Kidney glomerular epithelial cell (primary cell): ENCODE measurements at regions not wholly inside any gene's neighbourhood (a gene's known extent, or its start where the extent isn't known, plus 50 kb on each side); places are given as distances from the start of the nearest gene placed in this dataset.

ENCODE experiments used
- DNase-seq: peaks from one replicate; lab custom pipeline; 2025; lab: John Stamatoyannopoulos, UW

DNA sequence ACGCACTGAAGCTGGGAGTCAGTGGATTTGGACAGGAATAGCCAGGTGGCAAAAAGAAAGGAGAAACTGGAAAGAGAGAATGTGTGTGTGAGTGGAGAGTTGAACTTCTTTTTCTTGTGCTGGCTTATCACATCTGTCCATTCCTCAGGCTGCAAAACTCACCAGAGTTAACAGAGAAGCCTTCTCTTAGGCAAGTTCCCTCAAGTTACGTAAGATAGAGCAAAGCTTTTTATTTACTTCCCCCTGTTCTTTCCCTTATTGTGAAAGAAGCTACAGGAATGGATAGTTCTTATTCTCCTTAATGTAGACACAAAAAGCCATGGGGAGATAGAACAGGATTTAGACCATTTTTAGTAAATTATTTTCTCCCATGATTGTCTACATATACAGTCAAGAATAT lies 188.6 kb downstream of the BMP2 start:
- DNase-seq: no peak

DNA sequence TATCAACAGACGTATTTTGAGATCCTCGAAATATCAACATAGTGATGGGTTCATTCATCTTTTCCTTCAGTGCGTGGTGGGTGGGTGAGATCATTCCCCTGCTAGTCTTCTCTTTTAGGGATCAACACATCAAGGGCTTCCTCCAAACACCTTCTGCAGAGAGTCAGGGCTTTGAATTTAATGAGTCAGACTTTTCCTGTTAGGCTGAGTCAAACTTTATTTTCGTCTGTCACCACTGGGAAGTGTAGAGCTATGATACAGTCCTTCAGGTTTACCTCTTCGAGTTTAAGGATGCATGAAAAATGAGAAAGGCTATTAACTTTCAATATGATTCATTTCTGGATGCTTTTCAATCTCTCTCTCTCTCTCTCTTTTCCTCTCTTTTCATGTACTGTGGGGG lies 189.1 kb downstream of the BMP2 start:
- peak; percentile 90 for DNase-seq

DNA sequence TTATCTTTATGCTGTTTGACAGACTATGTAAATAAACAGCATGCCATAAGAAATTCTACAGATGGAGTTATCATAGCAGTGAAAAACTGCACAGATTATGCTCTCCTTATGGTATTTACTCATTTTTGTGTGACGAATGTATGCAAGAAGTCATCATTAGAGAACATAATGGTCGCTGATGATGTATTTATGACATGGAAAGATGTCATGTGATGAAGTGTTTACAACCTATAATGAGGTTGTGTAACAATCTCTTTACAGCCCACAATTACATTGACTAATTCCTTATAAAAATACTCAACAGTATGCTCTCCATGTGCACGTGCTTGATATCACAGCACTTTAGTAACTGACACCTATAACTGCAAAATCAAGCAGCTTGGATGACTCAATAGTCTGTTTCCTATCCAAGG lies 192.4 kb downstream of the BMP2 start:
- no peak for DNase-seq

DNA sequence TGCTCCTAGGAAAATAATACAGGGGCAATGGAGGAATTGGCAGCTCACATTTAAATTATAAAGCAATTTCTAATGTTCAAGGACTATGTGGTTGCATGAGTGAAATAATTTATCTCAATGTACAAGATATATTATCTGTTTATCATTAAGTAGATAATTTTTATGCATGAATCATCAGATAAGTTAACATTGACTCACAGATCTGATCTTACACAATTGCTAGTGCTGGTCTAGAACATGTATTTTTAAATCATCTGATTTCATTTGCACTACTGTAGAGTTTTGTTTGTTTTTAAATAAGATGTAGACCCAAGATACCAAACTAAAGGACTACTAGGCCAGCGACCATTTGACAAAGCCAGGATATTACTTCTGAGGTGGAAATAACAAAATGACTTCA lies 199.2 kb downstream of the BMP2 start:
- no peak for DNase-seq

DNA sequence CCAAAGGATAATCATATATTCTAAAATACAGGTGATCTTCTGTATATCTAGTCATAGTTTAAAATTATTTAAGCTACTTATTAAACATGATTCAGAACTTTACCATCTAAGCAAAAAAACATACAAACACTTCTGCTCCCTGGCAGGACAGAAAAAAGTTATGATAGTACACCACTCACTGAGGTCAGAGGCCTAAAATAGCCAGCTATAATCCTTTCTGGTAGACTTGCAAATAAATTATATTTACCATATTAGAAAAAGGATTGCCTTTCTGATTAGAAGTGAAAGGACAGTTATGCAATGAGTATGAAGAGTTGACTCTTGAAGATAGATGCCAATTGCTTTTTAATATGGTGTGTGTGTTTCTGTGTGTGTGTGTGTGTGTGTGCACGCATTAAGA lies 207.4 kb downstream of the BMP2 start:
- DNase-seq: peak; percentile 33

DNA sequence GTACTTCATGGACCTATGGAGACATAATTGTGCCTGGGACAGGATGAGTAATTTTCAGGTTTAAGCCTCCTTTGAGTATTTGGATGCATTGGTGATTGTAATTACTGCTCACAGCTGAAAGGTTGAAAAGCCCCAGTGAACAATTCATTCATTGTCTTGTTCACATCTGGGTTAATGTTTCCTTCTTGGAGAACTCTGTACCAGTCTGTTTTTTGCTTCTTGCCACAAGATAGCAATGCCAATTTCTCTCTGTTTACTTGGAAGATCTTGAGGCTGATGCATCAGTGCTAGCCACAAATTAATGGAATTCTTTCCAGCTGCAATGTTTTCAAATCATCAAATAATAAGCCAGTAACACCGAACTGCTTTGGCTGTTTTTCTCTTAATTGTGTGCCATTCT lies 207.8 kb downstream of the BMP2 start:
- peak; percentile 76 for DNase-seq

DNA sequence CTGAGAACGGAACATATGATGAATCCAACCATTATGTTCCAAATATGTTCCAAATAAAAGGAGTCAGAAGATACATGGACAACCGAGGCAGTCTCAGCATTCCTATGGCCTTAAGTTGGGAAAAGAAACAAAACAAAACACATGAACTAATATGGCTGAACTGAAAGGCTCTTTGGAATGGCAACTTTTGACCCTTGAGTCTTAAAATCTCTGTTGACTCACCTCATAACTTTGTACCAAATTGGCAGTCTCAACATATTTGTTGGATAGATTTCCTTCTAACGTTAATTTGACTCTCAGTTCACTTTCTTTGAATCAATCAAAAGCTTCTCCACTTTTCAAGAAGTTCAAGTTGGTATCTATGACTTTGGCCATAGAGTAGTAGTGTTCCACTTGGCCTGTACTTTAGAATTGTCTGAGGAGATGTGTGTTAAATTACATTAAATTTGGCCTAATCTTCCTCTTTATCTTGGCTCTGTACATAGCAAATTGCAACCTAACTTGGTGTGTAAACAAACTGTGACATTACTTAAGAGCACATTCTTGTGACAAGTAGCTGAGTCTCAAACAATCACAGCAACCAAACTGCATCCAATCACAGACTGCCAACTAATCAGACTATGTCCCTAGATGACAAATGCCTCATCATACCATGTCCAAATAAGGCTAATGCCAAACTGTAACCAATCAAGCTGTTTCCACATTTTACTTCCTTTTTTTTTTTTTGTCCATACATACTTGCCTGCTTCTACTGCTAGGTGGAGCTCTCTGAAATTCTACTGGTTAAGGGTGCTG lies 208.8 kb downstream of the BMP2 start:
- no peak for DNase-seq

DNA sequence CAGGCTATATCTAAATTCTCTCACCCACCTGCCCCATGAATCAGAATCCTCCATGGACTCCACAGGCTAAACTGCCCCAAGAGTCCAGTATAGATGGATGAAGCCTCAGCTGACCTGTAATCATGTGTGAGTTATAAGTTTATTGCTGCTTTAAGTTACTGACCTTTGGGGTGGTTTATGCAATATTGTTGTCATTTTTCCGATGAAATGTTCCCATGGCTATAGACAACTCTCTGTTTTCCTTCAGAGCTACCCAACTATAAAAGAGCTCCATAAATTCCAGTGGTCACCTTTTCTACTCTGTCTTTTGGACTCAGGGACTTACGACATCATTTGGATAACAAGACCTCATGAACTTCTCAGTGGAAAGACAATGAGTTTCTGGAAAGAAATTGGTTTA lies 212.1 kb downstream of the BMP2 start:
- DNase-seq: no peak

DNA sequence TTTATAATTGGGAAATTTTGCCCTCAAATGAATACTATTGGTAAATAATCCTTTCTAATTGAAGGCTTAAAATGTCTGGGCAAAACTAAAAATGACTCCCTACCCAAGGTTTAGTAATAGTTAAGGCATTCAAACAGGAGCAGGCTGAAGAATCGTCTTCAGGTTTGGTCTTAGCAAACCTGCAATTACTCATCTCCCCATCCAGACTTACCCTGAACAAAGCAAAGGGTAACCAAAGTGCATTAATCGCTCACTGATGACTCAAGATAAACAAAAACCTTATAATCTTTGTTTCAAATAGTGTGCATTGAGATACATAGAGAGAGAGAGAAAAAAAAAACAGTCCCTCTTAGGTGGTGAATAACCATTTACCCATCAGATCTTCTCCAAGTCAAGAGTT lies 225.5 kb downstream of the BMP2 start:
- DNase-seq: peak; percentile 89

DNA sequence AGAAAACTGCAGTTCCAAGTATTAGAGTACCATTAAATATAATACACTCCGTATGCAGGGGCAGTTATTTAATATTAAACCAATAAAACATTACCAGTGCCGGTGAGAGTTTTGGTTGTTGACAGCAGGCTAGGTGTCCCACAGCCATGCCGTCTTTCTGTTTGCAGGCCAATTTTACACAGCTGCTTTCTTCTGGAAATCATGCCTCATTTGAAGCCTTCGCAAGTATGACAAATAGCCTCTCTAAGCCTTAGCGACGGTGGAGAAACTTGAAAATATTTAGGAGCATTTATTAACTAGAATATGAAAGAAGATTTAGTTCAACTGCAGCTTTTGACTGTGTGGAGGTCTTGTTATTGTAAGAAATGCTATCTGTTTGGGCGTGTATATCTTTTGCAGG lies 226.0 kb downstream of the BMP2 start:
- DNase-seq: peak; percentile 62

DNA sequence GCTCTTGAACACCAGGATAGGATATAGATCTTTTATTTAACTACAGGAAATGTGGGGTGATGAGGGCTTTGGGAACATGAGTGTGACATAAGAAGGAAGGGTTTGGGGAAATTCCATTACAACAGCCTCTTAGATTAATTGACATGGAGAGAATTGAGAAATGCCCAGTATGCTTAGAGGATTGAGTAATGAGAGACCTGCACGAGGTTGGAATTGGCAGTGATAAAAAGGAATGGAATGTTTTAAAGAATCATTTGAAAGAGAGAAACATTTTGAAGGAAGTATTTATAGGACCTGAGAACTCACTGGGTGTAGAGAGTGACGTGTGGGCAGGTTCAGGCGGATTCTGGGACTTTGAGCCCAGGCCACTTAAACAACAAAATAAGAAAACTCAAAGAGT lies 227.0 kb downstream of the BMP2 start:
- peak; percentile 96 for DNase-seq

DNA sequence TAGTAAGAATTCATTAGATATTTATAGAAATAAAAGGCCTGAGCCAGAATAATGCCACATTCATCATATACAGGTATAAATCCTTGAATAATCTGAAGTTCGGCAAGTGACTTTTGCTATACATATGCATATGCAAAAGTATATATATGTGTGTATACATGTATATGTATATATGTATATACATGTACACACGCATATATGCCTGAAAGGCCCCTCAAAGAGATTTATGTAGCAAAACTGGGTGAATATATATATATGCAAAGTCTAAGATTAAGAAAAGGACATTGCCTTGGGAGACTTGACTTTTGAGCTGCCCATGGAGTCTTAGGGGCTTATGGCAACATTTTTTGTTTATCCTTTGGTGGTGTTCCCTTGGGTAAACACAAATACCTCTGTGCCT lies 231.4 kb downstream of the BMP2 start:
- DNase-seq: no peak

DNA sequence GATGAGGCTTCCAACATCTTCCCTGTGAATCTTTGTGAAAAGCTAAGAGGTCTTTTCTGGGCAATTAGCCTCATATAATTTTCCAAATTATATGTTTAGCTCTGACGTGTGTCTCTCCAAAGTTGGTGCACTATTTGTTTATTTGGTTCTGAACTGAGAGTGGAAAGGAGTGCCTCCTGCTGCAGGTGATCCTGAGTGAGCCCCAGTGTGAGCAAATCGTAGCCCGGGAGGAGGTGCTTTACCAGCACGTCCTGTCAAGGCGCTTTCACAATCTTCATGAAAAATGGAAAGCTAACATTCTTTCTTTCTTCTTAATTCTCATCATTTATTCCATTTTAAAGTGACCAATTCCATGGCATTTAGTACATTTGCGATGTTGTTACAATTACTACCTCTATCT lies 231.9 kb downstream of the BMP2 start:
- DNase-seq: no peak

DNA sequence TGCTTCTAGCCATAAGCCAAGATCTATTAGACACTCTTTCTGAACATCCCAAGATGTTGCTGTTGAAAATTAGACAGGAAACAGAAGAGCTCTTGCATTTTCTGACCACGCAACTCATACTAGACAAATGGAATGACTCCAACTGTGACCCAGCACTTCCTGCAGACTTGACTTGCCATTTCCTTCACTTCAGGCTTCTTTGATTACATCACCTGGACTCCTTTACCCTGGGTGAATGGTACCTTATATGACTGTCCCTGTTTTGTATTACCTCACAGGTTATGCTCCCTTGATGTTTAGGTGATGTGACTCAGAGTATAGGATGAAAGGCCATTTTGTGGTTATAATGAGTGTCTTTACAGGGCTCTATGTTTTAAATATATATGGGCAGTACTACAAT lies 236.1 kb downstream of the BMP2 start:
- DNase-seq: no peak

DNA sequence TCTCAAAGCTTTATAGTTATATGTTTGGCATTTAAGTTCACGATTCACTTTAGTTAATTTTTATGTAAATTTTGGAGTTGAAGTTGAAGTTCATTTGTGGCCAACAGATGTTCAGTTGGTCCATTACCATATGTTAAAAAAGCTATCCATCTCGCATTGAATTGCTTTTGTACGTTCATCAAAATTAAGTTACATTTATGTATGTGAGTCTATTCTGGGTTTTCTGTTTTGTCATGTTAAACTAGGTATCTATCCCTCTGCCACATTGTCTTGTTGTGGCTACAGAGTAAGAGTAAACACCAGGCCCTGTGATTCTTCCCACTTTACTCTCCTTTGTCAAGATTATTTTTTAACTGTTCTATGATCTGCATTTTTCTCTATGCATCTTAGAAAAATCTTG lies 237.3 kb downstream of the BMP2 start:
- DNase-seq: no peak

DNA sequence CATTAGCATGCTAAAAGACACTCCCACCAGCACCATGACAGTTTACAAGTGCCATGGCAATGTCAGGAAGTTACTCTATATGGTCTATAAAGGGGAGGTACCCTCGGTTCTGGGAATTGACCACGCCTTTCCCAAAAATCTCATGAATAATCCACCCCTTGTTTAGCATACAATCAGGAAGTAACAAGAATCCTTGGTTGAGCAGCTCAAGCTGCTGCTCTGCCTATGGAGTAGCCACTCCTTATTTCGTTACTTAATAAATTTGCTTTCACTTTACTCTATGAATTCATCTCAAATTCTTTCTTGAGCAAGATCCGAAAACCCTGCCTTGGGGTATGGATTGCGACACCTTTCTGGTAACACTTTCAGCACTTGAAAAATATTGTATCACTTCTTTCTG lies 243.0 kb downstream of the BMP2 start:
- no peak for DNase-seq

DNA sequence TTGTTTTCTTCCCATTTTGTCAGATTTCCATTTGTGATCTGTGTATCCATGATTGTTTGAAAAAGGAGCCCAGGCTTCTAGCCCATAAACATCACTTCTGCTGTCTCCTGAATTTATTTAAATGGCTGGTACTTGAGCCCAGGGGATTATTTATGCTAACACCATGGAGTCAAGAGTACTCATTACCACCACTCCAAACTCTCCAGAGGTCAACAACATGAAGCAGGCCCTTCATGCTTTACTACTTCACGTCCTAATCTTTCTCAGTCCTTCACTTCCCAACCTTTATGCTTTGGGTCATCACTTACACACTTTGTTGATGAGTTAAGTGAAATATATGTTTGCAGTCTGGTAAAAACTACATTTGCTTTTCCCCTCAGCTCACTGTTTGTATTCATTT lies 247.8 kb downstream of the BMP2 start:
- DNase-seq: no peak

DNA sequence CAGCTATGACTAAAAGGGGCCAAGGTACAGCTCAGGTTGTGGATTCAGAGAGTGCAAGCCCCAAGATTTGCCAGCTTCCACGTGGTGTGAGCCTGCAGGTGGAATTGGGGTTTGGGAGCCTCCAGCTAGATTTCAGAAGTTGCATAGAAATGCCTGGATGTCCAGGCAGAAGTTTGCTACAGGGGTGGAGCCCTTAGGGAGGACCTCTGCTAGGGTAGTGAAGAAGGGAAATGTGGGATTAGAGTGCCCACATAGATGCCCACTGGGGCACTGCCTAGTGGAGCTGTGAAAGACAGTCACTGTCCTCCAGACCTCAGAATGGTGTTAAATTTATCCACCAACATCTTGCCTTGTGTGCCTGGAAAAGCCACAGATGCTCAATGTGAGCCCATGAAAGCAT lies 255.1 kb downstream of the BMP2 start:
- no peak for DNase-seq

DNA sequence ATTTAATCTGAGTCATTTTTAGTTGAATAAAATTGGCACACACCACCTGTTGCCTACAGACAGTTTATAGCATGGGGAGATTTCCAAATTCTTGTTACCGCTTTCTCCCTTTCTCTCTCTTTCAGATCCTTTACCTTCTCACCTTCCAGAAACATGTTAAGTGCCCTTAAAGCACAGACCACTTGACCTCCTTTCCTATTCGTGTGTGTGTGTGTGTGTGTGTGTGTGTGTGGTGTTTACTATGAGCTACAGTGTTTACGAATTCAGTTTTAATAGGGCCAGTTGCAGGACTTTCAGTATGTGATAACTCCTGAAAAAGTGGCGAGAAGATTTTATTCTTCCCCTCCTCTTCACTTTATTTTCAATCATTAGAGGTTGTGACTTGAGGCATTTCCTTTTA lies 258.1 kb downstream of the BMP2 start:
- DNase-seq: no peak

DNA sequence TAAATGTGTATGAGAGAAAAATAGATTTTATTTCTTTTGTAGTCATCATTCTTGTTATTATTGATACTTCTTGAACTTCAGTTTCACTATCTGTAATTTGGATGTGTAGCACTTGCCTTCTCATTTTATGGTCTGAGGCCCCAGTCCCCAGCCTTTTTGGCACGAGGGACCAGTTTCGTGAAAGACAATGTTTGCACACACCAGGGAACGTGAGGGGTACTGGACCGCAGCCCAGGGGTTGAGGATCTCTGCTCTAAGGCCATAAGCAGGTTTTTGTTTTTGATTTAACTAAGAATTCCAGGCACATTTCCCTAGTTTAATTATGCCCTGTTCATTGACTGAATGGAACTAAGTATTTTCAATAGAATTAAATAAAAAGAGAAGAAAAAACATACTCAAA lies 261.5 kb downstream of the BMP2 start:
- no peak for DNase-seq

DNA sequence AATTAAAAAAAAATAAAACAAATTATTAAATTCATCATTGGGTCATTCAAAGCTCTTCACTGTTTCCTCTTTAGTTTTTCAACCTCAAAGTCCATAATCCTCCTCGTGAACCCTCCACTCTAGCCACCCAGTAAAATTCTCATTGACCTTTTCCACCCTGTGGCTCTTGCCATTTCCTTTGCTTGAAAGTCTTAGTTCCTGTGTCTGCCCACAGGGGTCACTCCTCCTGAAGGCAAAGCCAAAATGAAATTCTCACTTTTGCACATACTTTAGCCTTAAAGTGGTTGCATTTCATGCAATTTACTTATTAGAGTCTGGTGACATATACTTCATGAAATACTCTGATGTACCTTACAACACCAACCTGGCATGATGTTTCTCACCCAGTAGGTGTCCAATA lies 263.7 kb downstream of the BMP2 start:
- DNase-seq: no peak

DNA sequence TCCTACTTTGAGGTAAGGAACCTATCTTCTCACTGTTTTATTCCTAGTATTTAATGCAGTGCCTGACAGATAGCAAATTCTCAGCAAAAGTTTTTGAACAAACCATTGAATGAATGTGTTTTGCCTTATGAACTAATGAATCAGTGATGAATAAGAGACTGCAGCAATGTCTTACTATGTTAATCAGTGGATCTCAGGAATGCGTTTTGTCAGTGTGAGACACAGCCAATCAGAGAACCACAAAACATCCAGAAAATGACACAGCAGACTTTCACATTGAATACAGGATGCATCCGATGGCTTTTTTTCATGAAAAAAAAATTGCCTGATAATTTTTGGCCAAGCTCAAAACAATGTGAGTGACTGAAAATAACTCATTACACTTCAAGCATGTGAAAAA lies 270.5 kb downstream of the BMP2 start:
- DNase-seq: peak; percentile 51

DNA sequence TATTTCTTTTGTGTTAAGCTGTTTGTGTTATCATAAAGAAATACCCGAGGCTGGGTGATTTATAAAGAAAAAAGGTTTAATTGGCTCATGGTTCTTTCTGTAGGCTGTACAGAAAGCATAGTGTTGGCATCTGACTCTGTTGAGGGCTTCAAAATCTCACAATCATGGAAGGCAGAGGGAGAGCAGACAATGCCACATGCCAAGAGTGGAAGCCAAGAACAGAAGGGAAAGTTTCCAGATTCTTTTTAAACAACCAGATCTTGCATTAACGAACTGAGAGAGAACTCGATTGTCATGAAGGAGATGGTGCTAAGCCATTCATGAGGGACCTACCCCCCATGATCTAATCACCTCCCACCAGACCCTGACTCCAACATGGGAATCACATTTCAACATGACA lies 290.1 kb downstream of the BMP2 start:
- no peak for DNase-seq

DNA sequence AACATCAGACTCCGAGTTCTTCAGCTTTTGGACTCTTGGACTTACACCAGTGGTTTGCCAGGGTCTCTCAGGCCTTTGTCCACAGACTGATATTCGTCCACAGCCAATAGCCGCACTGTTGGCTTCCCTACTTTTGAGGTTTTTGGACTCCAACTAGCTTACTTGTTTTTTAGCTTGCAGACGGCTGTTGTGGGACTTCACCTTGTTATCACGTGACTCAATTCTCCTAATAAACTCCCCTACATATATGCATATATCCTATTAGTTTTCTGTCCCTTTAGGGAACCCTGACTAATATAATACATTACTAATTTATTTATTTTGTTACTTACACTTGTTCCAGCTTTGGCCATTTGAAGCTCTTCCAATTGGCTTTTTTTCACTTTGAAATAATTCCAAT lies 311.3 kb downstream of the BMP2 start:
- no peak for DNase-seq

DNA sequence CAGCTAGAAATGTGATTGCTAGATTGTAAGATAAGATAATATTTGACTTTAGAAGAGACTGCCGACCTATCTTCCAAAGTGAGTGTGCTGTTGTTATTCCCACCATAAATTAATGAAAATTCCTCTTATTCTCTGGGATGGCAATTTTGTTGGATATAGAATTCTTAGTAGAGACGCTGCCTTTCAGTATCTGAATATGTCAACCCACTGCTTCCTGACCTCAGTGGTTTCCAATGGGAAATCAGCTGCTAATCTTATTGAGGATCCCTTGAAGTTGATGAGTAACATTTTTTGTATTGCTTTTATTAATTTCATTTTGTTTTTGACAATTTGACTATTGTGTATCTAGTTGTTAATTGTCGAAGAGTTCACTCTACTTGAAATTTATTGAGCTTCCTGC lies 313.0 kb downstream of the BMP2 start:
- no peak for DNase-seq
